NCI-H187 treated with DMSO at 0.1 percent for 48 hours (cell line): ENCODE measurements at regions not wholly inside any gene's neighbourhood (a gene's known extent, or its start where the extent isn't known, plus 50 kb on each side); places are given as distances from the start of the nearest gene placed in this dataset.

Experiments used
- DNase-seq: peaks from one replicate; lab custom pipeline; 2025; lab: John Stamatoyannopoulos, UW

GRCh38 chr15:85847031-85847430 lies 52.3 kb upstream of the KLHL25 start:
- no peak for DNase-seq

GRCh38 chr15:85849946-85850345 lies 55.2 kb upstream of the KLHL25 start:
- DNase-seq: no peak

- DNase-seq: no peak
Measured at GRCh38 chr15:85852969-85853368, 58.2 kb upstream of the KLHL25 start.

GRCh38 chr15:85854345-85855097 lies 59.8 kb upstream of the KLHL25 start:
- no peak for DNase-seq

- DNase-seq: no peak
Measured at GRCh38 chr15:85858586-85859375, 64.1 kb upstream of the KLHL25 start.

GRCh38 chr15:85859671-85860070 lies 64.9 kb upstream of the KLHL25 start:
- DNase-seq: no peak

GRCh38 chr15:85860394-85861161 lies 65.9 kb upstream of the KLHL25 start:
- DNase-seq: no peak

DNA sequence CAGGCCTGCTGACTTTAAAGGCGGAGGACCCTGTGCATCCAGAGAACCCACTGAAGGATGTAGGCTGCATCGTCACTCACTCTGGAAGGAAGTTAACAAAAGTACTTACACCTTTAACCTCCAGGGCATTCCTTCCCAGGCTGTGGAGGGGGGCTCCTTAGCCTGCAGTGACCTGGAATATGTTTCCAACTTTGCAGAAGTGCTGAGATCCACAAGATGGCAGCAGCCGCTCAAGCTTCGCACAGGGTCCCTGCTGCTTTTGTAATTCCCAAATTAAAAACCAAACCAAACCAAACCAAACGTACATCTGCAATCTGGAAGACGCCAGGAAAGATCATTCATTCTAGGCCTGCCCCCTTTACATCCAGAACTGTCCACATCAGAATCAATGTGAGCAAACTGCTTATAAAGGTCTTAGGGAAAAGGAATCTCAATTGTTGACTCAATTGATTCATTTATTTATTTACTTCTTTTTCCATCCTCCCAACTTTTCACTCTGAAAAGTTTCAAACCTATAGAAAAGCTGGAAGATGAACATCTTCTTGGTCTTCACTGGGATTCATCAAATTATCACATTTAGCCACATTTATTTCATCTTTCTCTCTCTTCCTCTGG lies 70.5 kb upstream of the KLHL25 start:
- no peak for DNase-seq

DNA sequence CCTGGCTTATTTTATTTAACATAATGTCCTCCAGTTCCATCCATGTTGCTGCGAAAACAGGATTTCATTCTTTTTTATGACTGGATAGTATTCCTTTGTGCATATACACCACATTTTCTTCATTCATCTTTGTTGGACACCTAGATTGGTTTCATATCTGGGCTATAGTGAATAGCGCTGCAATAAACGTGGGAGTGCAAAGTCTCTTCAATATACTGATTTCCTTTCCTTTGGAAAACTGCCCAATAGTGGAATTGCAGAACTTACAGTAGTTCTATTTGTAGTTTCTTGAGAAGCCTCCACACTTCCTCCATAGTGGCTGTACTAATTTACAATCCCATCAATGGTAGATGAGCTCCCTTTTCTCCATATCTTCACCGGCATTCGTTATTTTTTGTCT lies 72.5 kb upstream of the KLHL25 start:
- no peak for DNase-seq

DNA sequence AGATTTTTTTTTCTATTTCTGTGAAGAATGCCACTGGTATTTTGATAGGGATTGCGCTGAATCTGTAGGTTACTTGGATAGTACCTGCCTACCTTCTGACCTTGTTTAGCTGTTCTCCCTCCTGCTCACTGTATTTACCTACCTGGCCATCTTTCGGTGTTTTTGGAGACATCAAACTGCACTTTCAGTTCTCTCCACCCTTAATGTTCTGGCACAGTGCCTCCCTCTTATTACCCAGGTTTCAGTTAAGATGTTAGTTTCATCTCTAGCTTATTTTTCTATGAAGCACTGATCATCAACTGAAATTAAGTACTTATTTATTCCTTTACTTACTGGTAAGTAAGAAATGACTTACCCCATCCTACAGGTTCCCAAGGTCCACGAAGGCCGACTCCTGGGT lies 74.4 kb upstream of the KLHL25 start:
- no peak for DNase-seq

GRCh38 chr15:85870216-85871014 lies 75.7 kb upstream of the KLHL25 start:
- no peak for DNase-seq

DNA sequence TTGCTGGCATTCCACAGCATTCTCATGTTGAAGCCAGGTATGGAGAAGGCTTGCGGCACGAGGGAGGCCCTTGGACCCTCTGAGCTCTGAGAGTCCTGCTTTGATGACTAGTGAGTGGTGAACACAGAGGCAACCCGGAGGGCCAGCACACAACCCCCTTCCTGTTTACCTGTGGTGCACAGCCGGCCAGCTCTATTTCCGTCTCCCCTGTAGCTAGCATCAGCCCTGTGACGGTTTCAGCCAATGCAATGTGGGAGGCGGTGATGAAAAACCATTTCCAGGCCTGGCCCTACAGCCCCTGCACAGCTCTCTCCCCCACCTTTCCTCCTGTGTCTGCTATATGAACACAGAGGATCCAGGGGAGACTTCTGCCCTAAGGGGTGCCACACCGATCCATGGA lies 76.8 kb upstream of the KLHL25 start:
- no peak for DNase-seq

- no peak for DNase-seq
Measured at GRCh38 chr15:85872125-85872524, 77.4 kb upstream of the KLHL25 start.

GRCh38 chr15:85874236-85874635 lies 79.5 kb upstream of the KLHL25 start:
- DNase-seq: no peak

GRCh38 chr15:85875756-85876155 lies 81.0 kb upstream of the KLHL25 start:
- no peak for DNase-seq

DNA sequence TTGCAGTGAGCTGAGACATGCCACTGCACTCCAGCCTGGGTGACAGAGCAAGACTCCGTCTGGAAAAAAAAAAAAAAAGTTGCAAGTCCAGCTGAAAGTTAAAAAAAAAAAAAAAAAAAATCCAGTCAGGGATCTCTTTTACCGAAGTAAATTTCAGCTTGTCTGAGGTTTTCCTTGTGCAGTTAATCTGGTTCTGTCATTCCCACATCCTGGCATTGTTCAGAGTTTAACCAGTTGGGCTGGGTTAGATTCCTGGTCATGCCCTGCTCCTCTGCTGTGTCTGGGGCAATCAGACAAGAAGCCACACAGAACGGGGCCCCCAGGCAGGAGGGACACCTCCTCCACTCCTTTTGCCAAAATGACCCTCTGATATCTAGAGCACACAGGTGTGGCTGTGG lies 84.1 kb upstream of the KLHL25 start:
- no peak for DNase-seq

DNA sequence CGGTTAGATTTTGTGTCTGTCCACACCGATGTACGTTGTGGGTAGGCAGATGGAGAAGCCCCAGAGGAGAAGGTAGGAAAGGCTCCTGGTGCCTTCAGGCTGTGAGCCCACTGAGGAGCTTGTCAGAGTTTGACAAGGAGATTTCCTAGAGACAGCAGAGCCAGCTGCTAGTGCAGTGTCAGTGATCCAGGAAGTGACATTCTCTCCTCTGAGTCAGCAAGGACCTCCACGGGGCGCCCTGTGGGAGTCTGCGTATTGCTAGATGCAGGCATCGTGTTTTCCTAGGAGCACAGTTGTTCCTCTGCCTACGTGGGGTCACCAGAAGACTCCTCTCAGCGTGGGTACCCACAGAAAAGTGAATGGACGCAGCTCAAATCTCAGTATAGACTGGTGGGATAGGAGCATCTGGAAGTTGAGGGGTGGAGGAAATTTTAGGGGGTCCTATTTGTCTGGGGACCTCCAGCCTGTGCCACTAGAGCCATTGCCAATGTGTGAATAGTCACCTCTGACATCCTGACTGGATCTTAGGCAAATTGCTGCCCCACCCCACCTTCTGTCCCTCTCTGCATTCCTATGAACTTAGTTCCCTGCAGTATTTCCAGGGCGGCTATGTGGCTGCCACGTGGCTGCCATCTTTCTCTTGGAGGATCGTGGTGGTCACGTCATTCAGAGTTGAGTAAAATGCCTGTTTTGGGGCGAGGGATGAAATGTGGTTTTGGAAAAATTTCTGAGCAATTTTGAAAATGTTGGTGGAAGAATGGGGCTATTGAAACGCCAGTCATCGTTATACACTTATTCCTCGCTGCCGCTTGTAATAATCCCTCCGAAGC lies 84.8 kb upstream of the KLHL25 start:
- no peak for DNase-seq

DNA sequence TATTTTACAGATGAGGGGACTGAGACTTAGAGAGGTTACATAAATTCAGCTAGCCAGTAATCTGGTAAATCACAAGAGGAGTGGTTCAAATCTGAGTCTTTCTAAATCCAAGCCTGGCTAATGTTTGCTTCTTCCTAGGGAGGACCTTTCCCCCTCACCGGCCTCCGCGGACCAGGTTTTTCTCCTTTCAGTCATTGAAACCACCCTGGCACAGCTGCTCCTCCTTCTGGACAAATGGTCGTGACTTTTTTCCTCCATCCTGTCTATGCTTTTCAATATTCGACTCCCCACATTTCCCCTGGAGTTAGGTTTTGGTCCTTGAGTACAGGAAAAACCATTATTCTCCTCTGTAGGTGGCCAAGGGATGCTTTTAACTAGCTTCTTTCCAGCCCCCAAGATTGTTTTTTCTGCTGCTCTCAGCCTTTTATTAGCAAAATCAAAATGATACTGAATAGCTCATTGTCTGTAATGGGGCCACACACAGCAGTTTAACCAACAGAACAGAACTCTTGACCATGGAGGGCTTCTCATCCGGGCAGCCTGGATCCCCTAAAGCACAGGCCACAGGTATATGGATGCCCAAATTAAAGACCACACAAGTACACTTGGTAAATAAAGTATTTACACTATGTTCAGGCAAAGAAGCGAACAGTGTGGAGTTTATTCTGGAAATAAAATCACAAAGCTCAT lies 85.9 kb upstream of the KLHL25 start:
- DNase-seq: no peak

- no peak for DNase-seq
Measured at GRCh38 chr15:85886309-85886811, 91.6 kb upstream of the KLHL25 start.
